Mucosa of stomach (tissue), 1 donor: ENCODE measurements at regions not wholly inside any gene's neighbourhood (a gene's known extent, or its start where the extent isn't known, plus 50 kb on each side); places are given as distances from the start of the nearest gene placed in this dataset.
"Not testable (repeated sequence)": the region's sequence is repeated elsewhere in the genome, so short reads cannot be mapped to it uniquely, and the experiment has no call there.

Experiments
- H3K27me3 ChIP-seq: one replicate; pipeline ENCODE4 v1.7.0; 2013; ENCODE audit warnings: mild to moderate bottlenecking, low read length; ENCODE audit not compliant: control insufficient read depth, insufficient read depth
- H3K36me3 ChIP-seq: one replicate; pipeline ENCODE4 v1.7.0; 2013; ENCODE audit warnings: low read length; ENCODE audit not compliant: control insufficient read depth, insufficient read depth
- H3K4me1 ChIP-seq: one replicate; pipeline ENCODE4 v1.7.0; 2013; ENCODE audit warnings: mild to moderate bottlenecking, low read length; ENCODE audit not compliant: control insufficient read depth, insufficient read depth
- H3K4me3 ChIP-seq: one replicate; pipeline ENCODE4 v1.7.0; 2013; ENCODE audit warnings: low read length
- H3K9ac ChIP-seq: one replicate; pipeline ENCODE4 v1.7.0; 2013; ENCODE audit warnings: mild to moderate bottlenecking, low read length, moderate library complexity
- H3K9me3 ChIP-seq: one replicate; pipeline ENCODE4 v1.7.0; 2013; ENCODE audit warnings: mild to moderate bottlenecking, low read length, moderate library complexity; ENCODE audit not compliant: control insufficient read depth
- donor health status: Pancreatic carcinoma.

GRCh38 chr4:26050212-26050643 is 136.2 kb downstream of the SMIM20 start:
- no peaks in the 10 kb centered on the region for H3K9me3 ChIP-seq
- peaks cover 20% of the 10 kb centered on the region for H3K4me1 ChIP-seq
- no peak overlapping the region for H3K9ac ChIP-seq
- H3K36me3 ChIP-seq = no peaks in the 10 kb centered on the region
- H3K4me3 ChIP-seq = no peak overlapping the region
- no peaks in the 10 kb centered on the region for H3K27me3 ChIP-seq

GRCh38 chr4:26050671-26051070 is 136.7 kb downstream of the SMIM20 start:
- Histone ChIP-seq H3K4me1 (peaks cover 20% of the 10 kb centered on the region), H3K9ac (no peak overlapping the region), H3K9me3 (no peaks in the 10 kb centered on the region), H3K27me3 (peaks cover 3% of the 10 kb centered on the region), H3K36me3 (no peaks in the 10 kb centered on the region), H3K4me3 (no peak overlapping the region)

GRCh38 chr4:26051240-26051639 is 137.2 kb downstream of the SMIM20 start:
- H3K4me1 ChIP-seq = peaks cover 20% of the 10 kb centered on the region
- H3K36me3 ChIP-seq = no peaks in the 10 kb centered on the region
- no peak overlapping the region for H3K9ac ChIP-seq
- H3K27me3 ChIP-seq = peaks cover 3% of the 10 kb centered on the region
- no peak overlapping the region for H3K4me3 ChIP-seq
- H3K9me3 ChIP-seq = no peaks in the 10 kb centered on the region

GRCh38 chr4:26052663-26053541 is 138.9 kb downstream of the SMIM20 start:
- no peaks in the 10 kb centered on the region for H3K36me3 ChIP-seq
- no peak overlapping the region for H3K9ac ChIP-seq
- H3K4me3 ChIP-seq = no peak overlapping the region
- H3K4me1 ChIP-seq = peaks cover 20% of the 10 kb centered on the region
- peaks cover 3% of the 10 kb centered on the region for H3K27me3 ChIP-seq
- no peaks in the 10 kb centered on the region for H3K9me3 ChIP-seq

GRCh38 chr4:26053761-26054160 is 139.7 kb downstream of the SMIM20 start:
- H3K4me3 ChIP-seq = no peak overlapping the region
- H3K9ac ChIP-seq = no peak overlapping the region
- peaks cover 20% of the 10 kb centered on the region for H3K4me1 ChIP-seq
- H3K27me3 ChIP-seq = peaks cover 3% of the 10 kb centered on the region
- H3K9me3 ChIP-seq = no peaks in the 10 kb centered on the region
- no peaks in the 10 kb centered on the region for H3K36me3 ChIP-seq

GRCh38 chr4:26055855-26056254 is 141.8 kb downstream of the SMIM20 start:
- H3K36me3 ChIP-seq = no peaks in the 10 kb centered on the region
- H3K4me3 ChIP-seq = no peak overlapping the region
- H3K9ac ChIP-seq = no peak overlapping the region
- no peaks in the 10 kb centered on the region for H3K9me3 ChIP-seq
- H3K27me3 ChIP-seq = peaks cover 3% of the 10 kb centered on the region
- peaks cover under 1% of the 10 kb centered on the region for H3K4me1 ChIP-seq

GRCh38 chr4:26056406-26056805 is 142.4 kb downstream of the SMIM20 start:
- H3K36me3 ChIP-seq = no peaks in the 10 kb centered on the region
- peaks cover 3% of the 10 kb centered on the region for H3K27me3 ChIP-seq
- no peak overlapping the region for H3K9ac ChIP-seq
- H3K9me3 ChIP-seq = no peaks in the 10 kb centered on the region
- H3K4me1 ChIP-seq = no peaks in the 10 kb centered on the region
- no peak overlapping the region for H3K4me3 ChIP-seq

GRCh38 chr4:26057839-26058238 is 143.8 kb downstream of the SMIM20 start:
- H3K4me1 ChIP-seq, H3K4me3 ChIP-seq, H3K27me3 ChIP-seq, H3K36me3 ChIP-seq, H3K9me3 ChIP-seq, H3K9ac ChIP-seq: not testable (repeated sequence)

GRCh38 chr4:26058537-26058936 is 144.5 kb downstream of the SMIM20 start:
- H3K9me3 ChIP-seq = no peaks in the 10 kb centered on the region
- no peaks in the 10 kb centered on the region for H3K36me3 ChIP-seq
- no peaks in the 10 kb centered on the region for H3K4me1 ChIP-seq
- H3K9ac ChIP-seq = no peak overlapping the region
- H3K27me3 ChIP-seq = peaks cover 3% of the 10 kb centered on the region
- no peak overlapping the region for H3K4me3 ChIP-seq

- Histone ChIP-seq H3K36me3 (no peaks in the 10 kb centered on the region), H3K27me3 (peaks cover 3% of the 10 kb centered on the region), H3K4me3 (no peak overlapping the region), H3K9me3 (no peaks in the 10 kb centered on the region), H3K9ac (no peak overlapping the region), H3K4me1 (no peaks in the 10 kb centered on the region)
These were observed 145.6 kb downstream of the SMIM20 start for GRCh38 chr4:26059391-26060154.

GRCh38 chr4:26060286-26060685 is 146.3 kb downstream of the SMIM20 start:
- Histone ChIP-seq H3K9me3 (no peaks in the 10 kb centered on the region), H3K4me3 (no peak overlapping the region), H3K27me3 (peaks cover 3% of the 10 kb centered on the region), H3K9ac (no peak overlapping the region), H3K4me1 (no peaks in the 10 kb centered on the region), H3K36me3 (no peaks in the 10 kb centered on the region)

- H3K36me3 ChIP-seq = no peaks in the 10 kb centered on the region
- H3K9me3 ChIP-seq = no peaks in the 10 kb centered on the region
- H3K27me3 ChIP-seq = no peaks in the 10 kb centered on the region
- H3K4me3 ChIP-seq = no peak overlapping the region
- H3K4me1 ChIP-seq = no peaks in the 10 kb centered on the region
- no peak overlapping the region for H3K9ac ChIP-seq
These were observed 147.4 kb downstream of the SMIM20 start for GRCh38 chr4:26061248-26061986.
